ENCODE measurements at regions not wholly inside any gene's neighbourhood (a gene's known extent, or its start where the extent isn't known, plus 50 kb on each side); places are given as distances from the start of the nearest gene placed in this dataset.

DNA sequence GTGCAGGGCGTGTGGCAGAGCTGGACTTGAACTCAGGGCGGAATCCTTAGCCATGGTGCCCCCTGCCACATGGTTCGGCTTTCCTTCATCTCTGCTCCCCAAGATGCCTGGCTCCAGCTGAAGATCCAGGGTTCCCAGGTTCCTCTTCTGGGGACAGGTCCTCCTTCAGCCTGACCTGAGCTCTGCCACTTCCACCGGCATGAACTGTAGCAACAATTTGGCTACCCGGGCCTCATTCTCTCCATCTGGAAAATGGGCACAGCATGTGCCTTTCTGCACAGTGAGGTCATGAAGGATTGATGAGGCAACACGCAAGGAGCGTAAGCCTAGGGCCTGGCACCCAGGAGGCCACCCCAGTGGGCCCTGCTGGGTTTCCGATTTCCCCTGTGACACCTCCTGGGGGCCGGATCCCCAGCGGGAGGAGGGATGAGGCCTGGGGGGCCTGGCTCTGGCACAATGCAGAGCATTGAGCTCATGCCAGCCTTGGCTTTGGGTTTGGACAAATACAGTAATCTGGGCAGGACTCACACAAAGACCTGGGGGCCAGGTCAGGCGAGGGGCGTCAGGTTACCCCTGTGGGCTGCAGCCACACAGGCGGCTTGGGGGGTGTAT, 74.0 kb downstream of the CEBPB start:
- H3K27ac Mint-ChIP-seq, result no peak overlapping the region
- H3K4me1 Mint-ChIP-seq, result peaks cover 12% of the 10 kb centered on the region
- DNase-seq, result no peak
- ATAC-seq, result no peak
- no peaks in the 10 kb centered on the region for H3K36me3 Mint-ChIP-seq (ENCODE audit: low read depth)
- no peak overlapping the region for H3K4me3 Mint-ChIP-seq
- no peaks in the 10 kb centered on the region for H3K9me3 ChIP-seq (ENCODE audit: control insufficient read depth, low read length, poor library complexity, severe bottlenecking)
- peaks cover 12% of the 10 kb centered on the region for H3K27me3 Mint-ChIP-seq

DNA sequence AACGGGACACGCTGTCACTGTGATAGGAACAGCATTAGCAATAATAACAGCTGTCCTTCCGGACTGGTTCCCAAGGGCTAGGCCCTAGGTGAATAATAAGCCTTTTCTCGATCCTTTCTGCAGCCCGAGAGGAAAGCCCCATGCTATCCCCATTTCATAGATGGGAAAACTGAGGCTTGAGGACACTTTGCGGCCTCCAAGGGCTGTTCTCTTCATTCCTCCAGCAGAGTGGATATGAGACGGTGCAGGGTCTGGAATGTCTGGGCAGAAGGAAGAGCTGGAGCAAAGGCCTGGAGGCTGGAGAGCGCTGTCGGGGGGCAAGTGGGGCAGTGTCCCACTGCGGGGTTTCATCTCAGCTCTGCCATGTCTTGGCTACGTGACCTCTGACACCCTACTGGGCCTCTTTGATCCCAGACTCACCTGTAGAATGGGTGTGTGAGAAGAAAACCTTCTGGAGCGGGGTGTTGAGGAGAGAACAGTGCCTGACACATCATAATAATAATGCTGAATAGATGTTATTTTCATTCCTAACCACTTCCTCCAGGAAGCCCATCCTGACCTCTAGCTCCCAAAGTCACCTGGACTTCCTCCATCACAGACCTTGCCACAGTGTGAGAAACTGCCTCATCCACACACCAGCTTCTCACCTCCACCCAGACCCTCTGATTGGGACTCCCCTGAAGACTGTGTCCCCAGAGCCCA, 74.8 kb downstream of the CEBPB start:
- Mint-ChIP-seq H3K27me3 (peaks cover 18% of the 10 kb centered on the region), H3K4me3 (no peak overlapping the region), H3K36me3 (ENCODE audit: low read depth) (no peaks in the 10 kb centered on the region), H3K4me1 (peaks cover 7% of the 10 kb centered on the region), H3K27ac (no peak overlapping the region)
- ATAC-seq (no peak), DNase-seq (no peak)
- no peaks in the 10 kb centered on the region for H3K9me3 ChIP-seq (ENCODE audit: control insufficient read depth, low read length, poor library complexity, severe bottlenecking)

DNA sequence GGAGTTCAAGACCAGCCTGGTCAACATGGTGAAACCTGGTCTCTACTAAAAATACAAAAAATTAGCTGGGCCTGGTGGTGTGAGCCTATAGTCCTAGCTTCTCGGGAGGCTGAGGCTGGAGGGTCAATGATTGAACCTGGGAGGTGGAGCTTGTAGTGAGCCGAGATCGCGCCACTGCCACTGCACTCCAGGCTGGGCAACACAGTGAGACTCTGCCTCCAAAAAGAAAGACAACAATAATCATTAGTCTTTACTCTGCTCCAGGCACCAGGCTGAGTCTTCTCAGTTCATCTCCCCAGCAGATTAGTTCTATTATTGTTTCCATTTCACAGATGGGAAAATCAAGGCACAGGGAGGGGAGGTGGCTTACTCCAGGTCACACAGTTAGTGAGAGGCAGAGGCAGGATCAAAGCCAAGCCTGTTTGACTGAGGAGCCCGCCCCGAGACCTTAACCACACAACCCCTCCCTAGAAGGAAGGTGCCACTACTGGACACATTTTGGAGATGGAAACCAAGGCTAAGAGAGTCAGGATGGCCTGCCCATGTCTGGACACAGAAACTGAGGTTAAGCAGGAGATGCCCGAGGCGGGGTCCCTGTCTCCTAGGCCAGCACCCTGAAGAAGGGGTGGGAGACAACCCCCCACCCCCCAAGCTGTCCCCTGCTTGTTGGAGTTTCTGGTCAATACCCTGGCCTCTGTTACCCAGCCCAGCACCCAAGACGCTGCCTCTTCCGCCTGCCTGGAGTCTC, 75.8 kb downstream of the CEBPB start:
- no peak for ATAC-seq
- H3K4me1 Mint-ChIP-seq, result peaks cover 5% of the 10 kb centered on the region
- peaks cover 29% of the 10 kb centered on the region for H3K27me3 Mint-ChIP-seq

GRCh38 chr20:50267041-50267865, 76.6 kb downstream of the CEBPB start:
- Mint-ChIP-seq H3K27ac (no peak overlapping the region), H3K36me3 (ENCODE audit: low read depth) (peaks cover 2% of the 10 kb centered on the region)
- no peak for DNase-seq

More for the DNA sequence above, 75.8 kb downstream of the CEBPB start:
- no peaks in the 10 kb centered on the region for H3K9me3 ChIP-seq (ENCODE audit: control insufficient read depth, low read length, poor library complexity, severe bottlenecking)
- peaks cover 2% of the 10 kb centered on the region for H3K36me3 Mint-ChIP-seq (ENCODE audit: low read depth)
- no peak overlapping the region for H3K27ac Mint-ChIP-seq
- no peak overlapping the region for H3K4me3 Mint-ChIP-seq
- DNase-seq, result no peak

GRCh38 chr20:50267866-50268219, 77.2 kb downstream of the CEBPB start:
- peaks cover 2% of the 10 kb centered on the region for H3K36me3 Mint-ChIP-seq (ENCODE audit: low read depth)
- H3K9me3 ChIP-seq (ENCODE audit: control insufficient read depth, low read length, poor library complexity, severe bottlenecking), result no peaks in the 10 kb centered on the region
- ATAC-seq (no peak), DNase-seq (no peak)
- H3K27me3 Mint-ChIP-seq, result peaks cover 38% of the 10 kb centered on the region
- peaks cover 5% of the 10 kb centered on the region for H3K4me1 Mint-ChIP-seq
- H3K4me3 Mint-ChIP-seq, result no peak overlapping the region
- H3K27ac Mint-ChIP-seq, result no peak overlapping the region

More at GRCh38 chr20:50267041-50267865, 76.6 kb downstream of the CEBPB start:
- no peaks in the 10 kb centered on the region for H3K9me3 ChIP-seq (ENCODE audit: control insufficient read depth, low read length, poor library complexity, severe bottlenecking)
- no peak for ATAC-seq
- Mint-ChIP-seq H3K4me1 (peaks cover 5% of the 10 kb centered on the region), H3K4me3 (no peak overlapping the region), H3K27me3 (peaks cover 36% of the 10 kb centered on the region)

DNA sequence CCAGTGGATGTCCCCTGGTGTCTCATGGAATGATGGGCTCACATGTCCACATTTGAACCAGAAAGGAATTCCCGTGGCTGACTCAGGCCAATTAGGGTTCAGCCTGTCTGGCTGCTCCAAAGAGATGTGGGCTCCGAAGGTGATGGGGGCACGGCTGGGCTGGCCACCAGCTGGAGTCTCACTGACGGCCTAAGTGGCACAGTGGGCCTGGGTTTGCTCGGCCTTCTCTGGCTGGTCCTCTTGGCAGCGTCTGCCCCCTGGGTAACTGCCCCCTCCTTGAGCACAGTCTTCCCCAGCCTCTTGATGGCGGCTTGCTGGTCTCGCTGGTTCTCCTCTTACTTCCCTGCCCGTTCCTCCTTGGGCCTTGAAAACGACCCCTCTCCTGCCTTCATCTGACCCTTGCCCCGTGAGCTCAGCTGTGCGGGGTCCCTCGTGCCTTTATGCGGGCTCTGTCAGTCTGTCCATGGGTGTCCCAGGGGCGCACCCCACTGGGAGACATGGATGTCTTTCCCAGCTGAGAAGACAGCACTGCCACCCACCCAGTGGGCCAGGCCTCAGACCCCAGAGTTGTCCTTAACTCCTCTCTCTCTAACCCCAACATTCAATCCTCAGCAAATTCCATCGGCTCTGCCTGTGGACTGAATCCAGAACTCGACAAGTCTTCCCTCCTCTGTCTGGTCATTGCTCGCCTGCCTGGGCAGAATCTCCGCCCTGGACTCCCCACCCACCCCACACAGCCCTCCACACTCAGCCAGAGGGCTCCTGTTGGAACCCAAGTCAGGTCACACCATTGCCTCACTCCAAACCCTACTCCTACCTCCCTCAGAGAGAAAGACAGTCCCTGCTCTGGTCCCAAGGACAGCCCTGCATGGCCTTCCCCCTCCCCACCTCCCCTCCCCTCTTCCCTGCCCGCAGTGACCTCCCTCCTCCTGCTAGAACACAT, 78.7 kb downstream of the CEBPB start:
- H3K9me3 ChIP-seq (ENCODE audit: control insufficient read depth, low read length, poor library complexity, severe bottlenecking), result no peaks in the 10 kb centered on the region
- peaks cover 2% of the 10 kb centered on the region for H3K36me3 Mint-ChIP-seq (ENCODE audit: low read depth)
- no peak overlapping the region for H3K27ac Mint-ChIP-seq
- no peak for ATAC-seq
- peaks cover 8% of the 10 kb centered on the region for H3K4me1 Mint-ChIP-seq
- peaks cover 46% of the 10 kb centered on the region for H3K27me3 Mint-ChIP-seq
- no peak overlapping the region for H3K4me3 Mint-ChIP-seq
- no peak for DNase-seq

GRCh38 chr20:50270034-50270395, 79.4 kb downstream of the CEBPB start:
- DNase-seq (no peak), ATAC-seq (no peak)
- no peak overlapping the region for H3K4me3 Mint-ChIP-seq
- H3K36me3 Mint-ChIP-seq (ENCODE audit: low read depth), result peaks cover 2% of the 10 kb centered on the region
- no peak overlapping the region for H3K27ac Mint-ChIP-seq
- H3K9me3 ChIP-seq (ENCODE audit: control insufficient read depth, low read length, poor library complexity, severe bottlenecking), result no peaks in the 10 kb centered on the region
- peaks cover 8% of the 10 kb centered on the region for H3K4me1 Mint-ChIP-seq
- peaks cover 44% of the 10 kb centered on the region for H3K27me3 Mint-ChIP-seq

DNA sequence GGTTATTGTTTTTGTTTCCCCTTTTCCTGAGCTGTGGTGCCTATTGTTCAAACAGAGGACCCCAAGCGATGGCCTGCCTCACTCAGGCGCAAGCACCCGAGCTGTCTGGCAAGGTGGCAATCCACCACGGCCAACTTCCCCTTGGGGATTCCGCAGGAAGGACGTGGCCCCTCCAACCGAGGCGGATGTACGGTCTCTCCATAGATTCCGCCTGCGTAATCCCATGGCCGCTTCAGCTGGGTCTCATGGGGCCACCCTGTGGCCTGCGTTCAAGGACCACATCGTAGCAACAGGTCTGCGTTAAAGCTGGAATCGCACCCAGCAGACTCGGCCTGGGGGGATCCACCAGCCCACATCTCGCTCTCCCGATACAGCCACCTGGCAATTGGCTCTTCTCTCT, 79.9 kb downstream of the CEBPB start:
- no peak overlapping the region for H3K27ac Mint-ChIP-seq
- H3K9me3 ChIP-seq (ENCODE audit: control insufficient read depth, low read length, poor library complexity, severe bottlenecking), result no peaks in the 10 kb centered on the region
- DNase-seq (no peak), ATAC-seq (no peak)
- H3K4me1 Mint-ChIP-seq, result peaks cover 8% of the 10 kb centered on the region
- H3K4me3 Mint-ChIP-seq, result no peak overlapping the region
- peaks cover 41% of the 10 kb centered on the region for H3K27me3 Mint-ChIP-seq
- peaks cover 2% of the 10 kb centered on the region for H3K36me3 Mint-ChIP-seq (ENCODE audit: low read depth)

GRCh38 chr20:50271176-50271575, 80.5 kb downstream of the CEBPB start:
- peak overlapping the region; percentile 15 for H3K4me3 Mint-ChIP-seq
- peaks cover 41% of the 10 kb centered on the region for H3K27me3 Mint-ChIP-seq
- DNase-seq (no peak), ATAC-seq (no peak)
- H3K9me3 ChIP-seq (ENCODE audit: control insufficient read depth, low read length, poor library complexity, severe bottlenecking), result no peaks in the 10 kb centered on the region
- H3K36me3 Mint-ChIP-seq (ENCODE audit: low read depth), result peaks cover 2% of the 10 kb centered on the region
- no peak overlapping the region for H3K27ac Mint-ChIP-seq
- H3K4me1 Mint-ChIP-seq, result peaks cover 8% of the 10 kb centered on the region

GRCh38 chr20:50271612-50272011, 81.0 kb downstream of the CEBPB start:
- H3K9me3 ChIP-seq (ENCODE audit: control insufficient read depth, low read length, poor library complexity, severe bottlenecking), result no peaks in the 10 kb centered on the region
- peaks cover 8% of the 10 kb centered on the region for H3K4me1 Mint-ChIP-seq
- peaks cover 2% of the 10 kb centered on the region for H3K36me3 Mint-ChIP-seq (ENCODE audit: low read depth)
- ATAC-seq, result no peak
- H3K27ac Mint-ChIP-seq, result no peak overlapping the region
- H3K27me3 Mint-ChIP-seq, result peaks cover 41% of the 10 kb centered on the region
- no peak overlapping the region for H3K4me3 Mint-ChIP-seq
- DNase-seq, result no peak

DNA sequence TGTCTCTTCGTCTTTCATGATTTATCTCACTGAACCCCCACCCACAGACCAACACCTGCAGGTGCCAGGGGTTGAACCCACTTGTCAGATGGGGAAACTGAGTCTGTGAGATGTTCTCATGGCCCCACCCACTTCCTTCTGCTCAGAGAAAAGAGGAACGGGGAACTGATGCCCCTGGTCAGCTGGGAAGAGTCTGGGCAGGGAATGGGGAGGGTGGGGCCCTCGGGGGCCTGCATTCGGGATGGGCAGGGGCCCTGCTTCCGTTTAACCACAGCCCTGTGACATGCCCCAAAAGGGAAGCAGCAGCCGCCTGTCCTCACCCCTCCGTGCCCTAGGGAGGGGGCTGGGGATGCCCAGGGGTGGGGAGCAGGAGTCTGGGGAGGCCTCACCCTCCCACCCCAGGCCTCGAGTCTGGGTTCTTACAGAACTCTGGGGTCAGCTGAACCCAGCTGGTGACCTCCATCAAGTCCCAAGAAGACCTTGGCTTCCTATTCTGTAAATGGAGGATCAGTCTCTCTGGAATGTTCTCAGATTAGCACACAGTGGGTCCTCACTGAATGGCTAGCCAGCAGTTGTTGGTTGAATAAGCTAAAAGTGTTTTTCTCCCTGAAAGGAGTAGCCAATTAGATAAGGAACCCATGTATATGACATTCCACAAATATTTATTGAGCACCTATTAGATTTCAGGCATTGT, 81.5 kb downstream of the CEBPB start:
- DNase-seq, result no peak
- Mint-ChIP-seq H3K36me3 (ENCODE audit: low read depth) (peaks cover 2% of the 10 kb centered on the region), H3K27ac (no peak overlapping the region), H3K4me1 (peaks cover 6% of the 10 kb centered on the region), H3K4me3 (no peak overlapping the region), H3K27me3 (peaks cover 46% of the 10 kb centered on the region)
- H3K9me3 ChIP-seq (ENCODE audit: control insufficient read depth, low read length, poor library complexity, severe bottlenecking), result no peaks in the 10 kb centered on the region
- ATAC-seq, result no peak
